Stimulated activated CD8-positive, alpha-beta memory T cell treated with anti-CD3 and anti-CD28 coated beads, Interleukin-4, amount 100 ng/mL, for 48 hours (primary cell): ENCODE measurements at regions not wholly inside any gene's neighbourhood (a gene's known extent, or its start where the extent isn't known, plus 50 kb on each side); places are given as distances from the start of the nearest gene placed in this dataset.
A peak's percentile ranks its signal among the peaks of the same experiment; 100 is the strongest.
"Not testable (repeated sequence)": the region's sequence is repeated elsewhere in the genome, so short reads cannot be mapped to it uniquely, and the experiment has no call there.

ENCODE experiments used
- DNase-seq: peaks from one replicate; pipeline ENCODE4 v3.0.0-alpha.2; 2020

GRCh38 chr14:56422703-56423213 lies 156.8 kb upstream of the TMEM260 start:
- DNase-seq = no peak

DNA sequence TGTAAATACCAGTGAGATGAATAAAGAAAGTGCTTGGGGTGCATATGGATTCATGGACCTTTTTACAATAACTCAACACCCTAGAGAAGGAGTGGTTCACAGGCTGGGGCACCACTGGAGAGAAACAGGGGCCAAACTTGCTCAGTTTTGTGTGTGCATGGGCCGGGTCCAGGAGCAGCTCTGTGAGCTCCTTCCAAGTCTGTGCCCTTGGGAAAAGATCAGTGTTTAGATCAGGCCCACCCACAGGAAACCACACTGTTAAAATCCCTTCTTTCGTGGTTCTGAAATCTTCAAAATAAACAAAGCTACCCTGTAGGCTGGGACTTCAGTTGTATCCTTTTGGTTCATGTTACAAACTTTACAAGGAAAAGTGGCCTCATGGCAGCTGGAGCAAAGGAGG lies 156.1 kb upstream of the TMEM260 start:
- DNase-seq = no peak

- DNase-seq = no peak
Observed at GRCh38 chr14:56431013-56431412, 148.6 kb upstream of the TMEM260 start.

DNA sequence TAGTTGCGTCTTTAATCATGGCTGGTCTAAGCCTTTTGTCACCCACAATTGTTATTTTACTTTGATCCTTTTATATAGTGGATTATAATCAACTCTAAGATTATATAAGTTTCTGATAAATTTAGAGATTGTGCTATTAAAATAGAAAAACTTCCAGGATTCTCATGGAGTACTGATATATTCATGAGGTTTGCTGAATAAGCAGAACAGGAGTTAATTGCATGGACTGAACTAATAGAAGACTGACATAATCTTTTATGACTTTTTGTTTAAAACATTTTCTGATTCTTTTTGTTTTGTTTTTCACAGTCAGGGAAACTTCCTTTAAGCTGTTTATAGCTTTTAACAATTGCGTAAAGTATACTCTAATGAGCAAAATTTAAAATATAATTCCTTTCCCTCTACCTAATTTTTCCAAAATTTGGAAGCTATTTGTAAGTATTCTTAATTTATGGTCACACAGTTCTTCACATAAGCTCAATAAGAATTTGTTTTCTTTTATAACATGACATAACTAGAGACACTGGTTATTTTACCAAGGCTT lies 129.9 kb upstream of the TMEM260 start:
- DNase-seq = no peak

DNA sequence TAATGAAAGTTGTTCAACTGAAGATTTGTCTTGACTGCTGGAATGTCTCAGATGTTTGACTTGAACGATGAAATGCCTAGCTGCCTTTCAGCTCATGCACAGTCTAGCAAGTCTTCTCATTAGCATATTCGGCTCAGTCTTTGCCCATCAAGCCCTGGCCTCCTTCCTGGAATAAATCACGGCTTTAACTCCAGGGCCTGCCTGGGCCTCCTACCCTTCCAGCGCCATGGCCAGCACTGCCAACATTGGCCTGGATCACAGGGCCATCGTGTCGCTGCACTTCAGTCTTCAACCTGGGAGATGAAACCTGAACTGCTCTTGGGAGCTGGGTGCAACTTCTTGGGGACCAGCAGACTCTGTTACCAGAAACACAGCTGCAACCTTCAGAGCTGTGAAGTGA lies 126.7 kb upstream of the TMEM260 start:
- DNase-seq = no peak

DNA sequence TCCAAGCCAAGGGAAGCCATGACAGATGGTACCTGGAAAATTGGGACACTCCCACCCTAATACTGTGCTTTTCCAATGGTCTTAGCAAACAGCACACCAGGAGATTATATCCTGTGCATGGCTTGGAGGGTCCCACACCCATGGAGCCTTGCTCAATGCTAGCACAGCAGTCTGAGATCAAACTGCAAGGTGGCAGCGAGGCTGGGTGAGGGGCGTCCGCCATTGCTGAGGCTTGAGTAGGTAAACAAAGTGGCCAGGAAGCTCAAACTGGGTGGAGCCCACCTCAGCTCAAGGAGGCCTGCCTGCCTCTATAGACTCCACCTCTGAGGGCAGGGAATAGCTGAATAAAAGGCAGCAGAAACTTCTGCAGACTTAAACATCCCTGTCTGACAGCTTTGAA lies 124.9 kb upstream of the TMEM260 start:
- DNase-seq = not testable (repeated sequence)

DNA sequence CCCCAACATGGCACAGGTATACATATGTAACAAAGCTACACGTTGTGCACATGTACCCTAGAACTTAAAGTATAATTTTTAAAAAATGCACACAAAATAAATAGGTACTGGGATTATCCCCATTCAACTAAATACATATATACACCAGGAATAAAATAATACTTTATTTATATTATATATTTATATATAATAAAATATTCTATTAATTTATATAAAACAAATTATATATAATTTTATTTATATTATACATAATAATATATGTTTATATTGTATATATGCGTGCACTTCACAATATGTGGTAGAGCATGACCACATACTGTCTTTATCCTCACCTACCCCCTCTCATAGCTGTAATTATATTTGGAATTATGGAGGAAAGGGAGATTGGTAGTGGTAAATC lies 119.1 kb upstream of the TMEM260 start:
- DNase-seq = no peak

DNA sequence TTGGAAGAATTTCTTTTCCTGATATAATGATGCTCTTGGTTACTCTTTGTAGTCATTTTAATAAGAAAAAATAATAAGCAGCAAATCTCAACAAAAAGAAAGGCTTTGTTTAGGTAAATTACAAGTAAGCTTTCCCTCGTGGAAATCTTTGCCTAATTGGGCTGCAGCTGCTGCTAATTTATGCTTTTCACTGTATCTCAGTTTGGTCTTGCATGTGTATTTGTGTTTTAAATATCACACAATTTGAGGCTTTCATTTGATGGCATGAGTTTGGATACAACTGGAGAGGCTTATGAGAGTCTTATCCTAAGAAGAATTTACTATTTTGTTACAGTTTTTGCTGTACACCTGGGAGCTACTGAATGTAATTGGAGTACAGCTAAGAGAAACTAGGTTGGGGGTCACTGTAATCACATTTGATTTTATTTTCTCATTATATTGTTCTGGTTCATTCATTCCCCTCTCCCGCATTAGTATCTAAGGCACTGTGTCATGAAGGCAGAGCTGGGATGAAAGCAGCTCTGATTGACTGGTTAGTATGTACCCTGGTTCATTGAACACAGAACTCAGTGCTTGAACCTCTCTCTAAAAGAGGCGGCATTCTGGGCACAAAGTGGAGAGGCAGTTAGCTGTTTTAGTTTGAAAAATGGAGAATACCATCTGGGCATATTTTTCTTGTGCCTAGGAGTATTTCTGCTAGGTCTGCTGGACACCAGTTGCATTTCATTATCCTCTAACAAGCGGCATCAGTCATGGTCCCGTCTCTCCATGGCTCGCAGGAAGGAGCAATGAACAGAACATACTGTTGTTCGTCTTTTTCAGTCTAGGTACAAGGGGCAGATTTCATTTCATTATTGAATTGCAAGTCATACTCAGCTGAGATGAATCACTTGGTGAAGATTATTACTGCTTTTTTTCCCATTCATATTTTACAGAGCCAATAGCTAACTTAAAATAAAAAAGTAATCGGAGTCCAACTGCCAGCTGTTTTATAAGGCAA lies 118.0 kb upstream of the TMEM260 start:
- DNase-seq = no peak

- DNase-seq = no peak
Observed at GRCh38 chr14:56463271-56463890, 116.2 kb upstream of the TMEM260 start.

GRCh38 chr14:56471056-56471455 lies 108.5 kb upstream of the TMEM260 start:
- DNase-seq = no peak

- DNase-seq = no peak
Observed at GRCh38 chr14:56474419-56475022, 105.1 kb upstream of the TMEM260 start.

- DNase-seq = no peak
Observed at GRCh38 chr14:56482310-56482911, 97.2 kb upstream of the TMEM260 start.

DNA sequence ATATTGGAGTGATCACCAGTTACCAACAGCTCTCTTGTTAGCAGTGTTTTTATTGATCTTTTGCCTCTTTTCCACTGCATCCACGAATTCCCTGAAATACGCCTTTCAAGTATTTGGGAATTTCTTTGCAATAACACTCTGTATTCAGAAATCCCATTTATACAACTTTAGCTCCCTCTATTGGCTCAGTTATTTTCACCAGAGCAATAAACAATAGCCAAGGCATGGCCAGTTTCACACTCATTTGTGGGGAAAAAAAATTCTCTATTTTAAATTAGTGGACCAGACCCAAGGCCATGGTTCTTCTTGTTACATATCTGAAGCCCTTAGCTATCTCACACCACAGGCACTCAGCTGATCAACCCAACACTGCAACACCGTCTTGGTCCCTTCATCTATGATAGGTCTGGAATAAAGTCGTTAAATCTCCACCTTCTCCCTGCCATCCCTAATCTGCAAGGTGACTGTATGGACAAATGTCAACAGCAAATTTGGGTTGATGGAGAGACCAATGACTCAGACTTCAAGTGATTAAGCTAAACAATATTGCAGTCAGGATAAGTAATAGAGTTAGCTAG lies 92.4 kb upstream of the TMEM260 start:
- DNase-seq = no peak

- no peak for DNase-seq
Observed at GRCh38 chr14:56487761-56488160, 91.8 kb upstream of the TMEM260 start.

GRCh38 chr14:56488306-56488705 lies 91.3 kb upstream of the TMEM260 start:
- no peak for DNase-seq

GRCh38 chr14:56490379-56490778 lies 89.2 kb upstream of the TMEM260 start:
- no peak for DNase-seq

DNA sequence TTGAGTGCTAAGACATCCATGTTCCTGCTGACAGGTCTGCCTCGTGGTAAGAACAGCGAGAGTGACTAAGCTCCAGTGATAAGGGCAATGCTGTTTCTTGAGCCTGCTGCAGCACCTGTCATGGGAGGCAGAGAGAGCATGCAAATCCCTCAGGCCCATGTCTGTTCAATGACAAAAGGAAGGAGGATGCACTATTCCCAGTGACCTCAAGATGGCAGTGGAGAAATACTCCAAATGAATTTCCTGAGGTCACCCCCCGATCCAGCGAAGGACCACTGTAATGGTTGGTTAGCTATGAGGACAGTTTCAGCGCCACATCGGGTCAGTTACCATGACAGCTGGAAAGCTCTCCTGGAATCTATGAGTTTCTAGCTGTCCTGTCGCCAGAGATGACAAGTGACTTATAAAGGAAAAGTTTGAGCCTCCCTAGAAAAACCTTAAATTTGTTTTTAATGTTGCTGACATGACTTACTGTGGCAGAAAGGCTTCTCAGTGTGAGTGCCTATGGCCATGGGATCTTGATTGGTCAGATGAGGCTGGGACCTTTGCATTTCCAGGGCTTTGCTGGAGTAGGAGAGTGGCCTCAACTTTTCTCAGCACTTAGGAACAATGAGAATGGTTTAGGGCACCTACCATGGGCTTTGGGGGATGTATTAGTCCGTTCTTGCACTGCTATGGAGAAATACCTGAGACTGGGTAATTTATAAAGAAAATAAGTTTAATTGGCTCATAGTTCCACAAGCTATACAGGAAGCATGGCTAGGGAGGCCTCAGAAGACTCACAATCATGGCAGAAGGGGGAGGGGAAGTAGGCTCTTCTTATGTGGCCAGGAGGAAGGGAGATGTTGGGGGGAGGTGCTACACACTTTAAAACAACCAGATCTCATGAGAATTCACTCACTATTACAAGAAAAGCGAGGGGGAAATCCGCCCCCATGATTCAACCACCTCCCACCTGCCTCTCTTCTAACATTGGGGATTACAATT lies 88.0 kb upstream of the TMEM260 start:
- DNase-seq = peak; percentile 52

DNA sequence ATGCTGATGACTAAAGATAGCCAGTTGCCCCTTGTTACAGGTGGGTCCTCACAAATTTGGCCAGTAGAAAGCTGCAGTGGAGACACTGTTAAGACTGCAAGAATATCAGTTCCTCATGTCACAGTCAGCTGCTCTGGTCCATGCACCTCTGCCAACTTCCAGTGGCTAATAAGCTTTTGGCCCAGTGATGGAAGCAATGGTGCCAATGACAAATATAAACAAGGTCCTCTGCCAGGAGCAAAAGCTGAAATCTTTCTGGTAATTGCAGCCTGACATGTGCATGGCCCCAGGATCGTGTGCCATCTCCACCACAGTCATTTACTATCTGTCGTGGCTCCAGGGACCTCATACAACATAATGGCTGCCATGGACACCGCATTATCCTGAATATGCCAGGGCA lies 85.4 kb upstream of the TMEM260 start:
- no peak for DNase-seq

DNA sequence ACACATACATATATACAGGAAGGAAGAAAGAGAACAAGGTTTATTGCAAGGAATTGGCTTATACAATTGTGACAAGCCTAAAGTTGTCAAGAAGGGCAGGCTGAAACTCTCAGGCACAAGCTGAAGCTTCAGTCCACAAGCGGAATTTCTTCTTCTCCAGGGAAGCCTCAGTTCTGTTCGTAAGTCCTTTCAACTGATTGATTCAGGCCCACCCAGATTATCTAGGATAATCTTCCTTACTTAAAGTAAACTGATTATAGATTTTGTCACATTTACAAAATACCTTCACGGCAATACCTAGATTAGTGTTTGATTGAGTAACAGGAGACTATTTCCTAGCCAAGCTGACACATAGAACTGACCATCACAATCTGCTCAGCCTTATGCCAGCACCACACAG lies 81.5 kb upstream of the TMEM260 start:
- no peak for DNase-seq

DNA sequence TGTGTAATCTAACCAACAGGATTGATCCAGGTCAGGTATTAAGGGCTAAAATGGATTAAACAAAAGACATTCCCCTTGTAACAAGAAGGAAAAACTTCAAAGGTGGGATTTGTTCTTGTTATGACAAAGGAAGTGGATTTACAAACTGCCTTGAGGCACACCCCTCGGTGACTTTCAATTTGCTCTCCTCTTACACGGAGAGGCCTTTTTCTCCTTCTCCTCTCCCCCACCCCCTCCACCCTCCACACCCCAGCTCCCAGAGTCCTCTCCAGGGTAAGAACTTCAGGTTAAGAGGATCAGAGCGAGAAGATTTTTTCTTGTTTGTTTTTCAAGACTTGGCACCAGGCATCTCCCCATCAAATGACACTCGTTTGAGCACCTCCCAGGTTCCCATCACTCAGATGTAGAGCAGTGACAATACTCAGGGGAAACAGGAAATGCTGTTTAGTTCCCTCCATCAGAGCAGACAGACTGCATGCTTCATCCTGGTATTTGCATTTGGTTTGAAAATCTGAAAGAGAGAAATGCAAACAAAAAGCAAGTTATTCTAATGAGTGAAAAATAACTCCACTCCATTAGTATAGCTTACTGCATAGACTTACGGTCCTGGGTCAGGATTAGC lies 77.6 kb upstream of the TMEM260 start:
- DNase-seq = no peak

DNA sequence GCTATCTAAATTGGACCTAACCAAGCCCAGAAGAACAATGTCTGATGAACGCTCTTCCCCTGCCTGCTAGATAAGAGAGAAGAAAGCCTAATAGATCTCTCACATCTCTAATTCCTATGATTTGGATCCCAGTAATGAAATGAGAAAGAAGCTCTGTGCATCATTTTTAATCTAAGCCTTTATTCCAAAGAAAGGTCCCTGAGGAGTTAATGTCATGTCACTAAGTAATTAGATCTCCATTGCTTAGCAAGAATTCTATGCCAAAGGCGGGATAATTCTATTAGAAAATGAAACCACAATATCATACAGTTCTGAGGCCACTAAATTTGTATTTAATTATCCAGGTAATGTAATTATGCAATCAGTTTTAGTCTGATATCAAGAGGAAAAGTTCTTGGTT lies 74.2 kb upstream of the TMEM260 start:
- no peak for DNase-seq
